ENCODE measurements at regions not wholly inside any gene's neighbourhood (a gene's known extent, or its start where the extent isn't known, plus 50 kb on each side); places are given as distances from the start of the nearest gene placed in this dataset.
"Not testable (repeated sequence)": the region's sequence is repeated elsewhere in the genome, so short reads cannot be mapped to it uniquely, and the experiment has no call there.

DNA sequence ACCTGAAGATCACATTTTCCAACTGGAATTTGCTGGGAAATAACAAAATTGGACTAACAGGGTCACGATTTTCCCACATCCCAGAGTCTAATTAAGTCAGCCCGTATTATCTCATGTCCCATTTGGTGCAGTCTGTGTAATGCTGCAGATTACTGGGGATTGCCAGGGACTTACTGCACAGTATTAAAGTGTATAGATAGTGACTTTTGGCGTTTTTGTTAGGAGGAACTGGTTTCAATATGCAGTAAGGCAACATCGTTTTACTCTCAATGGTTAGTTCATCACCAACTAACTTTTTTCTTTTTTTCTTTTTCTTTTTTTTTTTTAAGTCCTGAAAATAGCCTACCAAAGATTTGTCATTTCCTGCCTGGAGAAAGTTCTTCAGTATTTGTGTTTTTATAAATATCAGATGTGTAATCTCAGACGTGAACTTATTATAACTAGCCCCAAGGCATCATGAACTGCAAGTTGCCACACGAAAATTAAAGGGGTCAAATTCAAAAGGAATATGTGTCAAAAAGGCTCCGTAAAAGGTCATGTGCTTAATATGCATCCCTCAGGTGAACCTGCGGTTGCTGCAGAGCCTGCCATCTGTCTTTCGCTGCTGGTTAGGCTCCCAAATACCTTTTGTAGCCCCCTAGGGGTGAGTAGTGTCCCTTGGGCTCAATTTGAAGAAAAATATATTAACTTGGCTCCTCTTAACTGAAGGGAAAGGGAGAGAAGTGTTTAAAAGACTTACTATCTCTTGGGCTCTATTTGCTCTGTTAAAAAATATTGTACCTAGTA, 176.7 kb upstream of the ADAMTSL1 start:
- DNase-seq (ENCODE audit: low read depth): no peak

DNA sequence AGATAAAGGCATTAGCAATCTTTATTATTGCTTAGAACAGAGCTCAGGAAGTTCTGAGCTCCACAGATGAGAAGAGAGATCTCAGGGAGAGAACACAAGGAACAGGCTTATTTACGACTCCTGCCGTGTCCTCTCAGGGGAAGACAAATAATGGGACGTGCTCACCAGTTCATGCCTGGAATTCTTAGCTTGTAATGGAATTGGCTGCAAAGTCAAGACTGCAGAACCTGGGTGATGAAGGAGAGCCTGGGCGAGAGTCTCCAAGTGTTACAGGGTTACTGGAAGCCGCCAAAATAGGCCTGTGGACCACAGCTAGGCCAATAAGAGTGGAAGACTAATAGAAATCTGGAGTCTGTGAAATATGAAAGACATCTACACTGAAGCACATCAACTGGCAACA, 174.5 kb upstream of the ADAMTSL1 start:
- DNase-seq (ENCODE audit: low read depth): no peak

DNA sequence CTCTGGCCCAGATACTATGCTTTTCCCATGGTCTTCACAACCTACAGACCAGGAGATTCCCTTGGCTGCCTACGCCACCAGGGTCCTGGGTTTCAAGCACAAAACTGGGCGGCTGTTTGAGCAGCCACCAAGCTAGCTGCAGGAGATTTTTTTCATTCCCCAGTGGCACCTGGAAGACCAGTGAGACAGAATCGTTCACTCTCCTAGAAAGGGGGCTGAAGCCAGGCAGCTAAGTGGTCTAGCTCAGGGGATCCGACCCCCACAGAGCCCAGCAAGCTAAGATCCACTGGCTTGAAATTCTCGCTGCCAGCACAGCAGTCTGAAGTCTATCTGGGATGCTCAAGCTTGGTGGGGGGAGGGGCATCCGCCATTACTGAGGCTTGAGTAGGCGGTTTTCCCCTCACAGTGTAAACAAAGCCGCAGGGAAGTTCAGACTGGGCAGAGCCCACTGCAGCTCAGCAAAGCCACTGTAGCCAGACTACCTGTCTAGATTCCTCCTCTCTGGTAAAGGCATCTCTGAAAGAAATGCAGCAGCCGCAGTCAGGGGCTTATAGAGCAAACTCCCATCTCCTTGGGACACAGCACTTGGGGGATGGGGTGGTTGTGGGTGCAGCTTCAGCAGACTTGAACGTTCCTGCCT, 168.7 kb upstream of the ADAMTSL1 start:
- not testable (repeated sequence) for DNase-seq (ENCODE audit: low read depth)

DNA sequence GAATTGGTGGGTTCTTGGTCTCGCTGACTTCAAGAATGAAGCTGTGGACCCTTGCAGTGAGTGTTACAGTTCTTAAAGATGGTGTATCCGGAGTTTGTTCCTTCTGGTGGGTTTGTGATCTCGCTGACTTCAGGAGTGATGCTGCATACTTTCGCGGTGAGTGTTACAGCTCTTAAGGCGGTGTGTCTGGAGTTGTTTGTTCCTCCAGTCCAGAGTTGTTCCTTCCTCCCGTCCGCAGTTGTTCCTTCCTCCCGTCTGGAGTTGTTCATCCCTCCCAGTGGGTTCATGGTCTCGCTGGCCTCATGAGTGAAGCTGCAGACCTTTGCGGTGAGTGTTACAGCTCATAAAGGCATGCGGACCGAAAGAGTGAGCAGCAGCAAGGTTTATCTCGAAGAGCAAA, 159.6 kb upstream of the ADAMTSL1 start:
- DNase-seq (ENCODE audit: low read depth): no peak

DNA sequence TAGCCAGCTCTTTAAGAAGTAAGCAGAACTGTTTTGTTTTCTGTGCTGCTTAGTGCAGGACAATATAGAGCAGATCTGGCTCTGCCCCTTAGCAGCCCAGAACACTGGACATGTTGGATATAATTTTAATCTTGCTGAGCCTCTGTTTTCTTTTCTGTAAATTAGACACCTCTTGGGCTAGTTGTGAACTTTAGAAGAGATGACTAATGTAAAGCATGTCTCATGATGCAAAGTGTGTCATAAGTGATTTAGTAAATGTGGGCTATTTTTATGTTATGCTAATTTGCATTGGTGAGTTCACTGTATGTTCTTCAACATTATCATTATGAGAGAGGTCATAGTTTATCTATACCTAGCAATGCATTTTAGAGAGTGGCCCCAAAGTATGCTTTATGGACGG, 156.1 kb upstream of the ADAMTSL1 start:
- no peak for DNase-seq (ENCODE audit: low read depth)

DNA sequence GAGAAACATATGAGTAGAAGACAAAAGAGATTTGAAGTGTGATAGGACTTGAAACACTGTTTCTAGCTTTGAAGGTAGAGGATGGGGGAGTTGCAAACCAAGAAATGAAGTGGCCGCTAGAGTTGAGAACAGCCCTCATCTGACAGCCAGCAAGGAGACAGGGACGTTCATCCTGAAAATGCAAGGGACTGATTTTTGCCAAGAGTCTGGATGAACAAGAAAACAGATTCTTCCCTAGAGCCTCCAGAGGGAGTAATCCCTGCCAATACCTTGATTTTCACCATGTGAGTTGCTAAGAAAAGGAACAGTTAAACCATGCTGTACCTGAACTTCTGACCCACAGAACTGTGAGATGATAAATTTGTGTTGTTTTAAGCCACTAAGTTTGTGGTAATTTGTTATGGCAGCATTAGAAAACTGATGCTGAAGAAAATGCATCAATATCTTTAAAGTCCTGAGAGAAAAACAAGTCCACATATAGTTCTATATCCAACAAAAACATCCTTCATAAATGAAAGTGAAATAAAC, 154.0 kb upstream of the ADAMTSL1 start:
- no peak for DNase-seq (ENCODE audit: low read depth)

DNA sequence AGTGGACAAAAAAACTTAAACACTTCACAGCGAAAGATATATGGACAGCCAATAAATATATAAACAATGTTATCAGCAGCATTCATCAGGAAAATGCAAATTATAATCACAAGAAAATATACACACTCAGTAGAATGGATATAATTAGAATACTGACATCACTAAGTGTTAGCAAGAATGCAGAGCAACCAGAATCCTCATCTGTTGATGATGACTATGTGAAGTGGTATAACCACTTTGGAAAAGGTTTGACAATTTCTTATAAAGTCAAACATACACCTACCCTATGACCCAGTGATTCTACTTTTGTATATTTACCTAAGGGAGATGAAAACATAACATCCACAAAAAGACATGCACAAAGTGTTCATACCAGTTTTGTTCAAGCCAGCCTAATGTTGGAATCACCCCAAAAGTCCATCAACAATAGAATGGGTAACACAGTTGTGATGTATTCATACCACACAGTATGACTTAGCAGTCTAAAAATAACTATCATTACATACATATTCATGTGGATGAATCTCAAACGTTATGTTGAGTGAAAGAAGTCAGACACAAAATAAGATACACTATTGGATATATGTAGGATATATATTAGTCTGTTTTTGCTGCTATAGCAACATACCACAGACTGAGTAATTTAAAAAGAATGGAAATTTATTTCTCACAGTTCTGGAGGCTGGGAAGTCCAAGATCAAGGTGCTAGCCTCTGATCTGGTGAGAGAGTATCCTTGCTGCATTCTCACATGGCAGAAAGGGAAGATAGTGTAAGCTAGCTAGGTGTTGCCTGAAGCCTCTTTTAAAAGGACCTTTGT, 148.8 kb upstream of the ADAMTSL1 start:
- no peak for DNase-seq (ENCODE audit: low read depth)

DNA sequence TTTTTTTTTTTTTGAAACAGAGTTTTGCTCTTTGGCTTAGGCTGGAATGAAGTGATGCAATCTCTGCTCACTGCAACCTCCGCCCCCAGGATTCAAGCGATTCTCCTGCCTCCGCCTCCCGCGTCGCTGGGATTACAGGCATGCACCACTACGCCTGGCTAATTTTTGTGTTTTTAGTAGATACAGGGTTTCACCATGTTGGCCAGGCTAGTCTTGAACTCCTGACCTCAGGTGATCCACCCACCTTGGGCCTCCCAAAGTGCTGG, 148.3 kb upstream of the ADAMTSL1 start:
- not testable (repeated sequence) for DNase-seq (ENCODE audit: low read depth)

DNA sequence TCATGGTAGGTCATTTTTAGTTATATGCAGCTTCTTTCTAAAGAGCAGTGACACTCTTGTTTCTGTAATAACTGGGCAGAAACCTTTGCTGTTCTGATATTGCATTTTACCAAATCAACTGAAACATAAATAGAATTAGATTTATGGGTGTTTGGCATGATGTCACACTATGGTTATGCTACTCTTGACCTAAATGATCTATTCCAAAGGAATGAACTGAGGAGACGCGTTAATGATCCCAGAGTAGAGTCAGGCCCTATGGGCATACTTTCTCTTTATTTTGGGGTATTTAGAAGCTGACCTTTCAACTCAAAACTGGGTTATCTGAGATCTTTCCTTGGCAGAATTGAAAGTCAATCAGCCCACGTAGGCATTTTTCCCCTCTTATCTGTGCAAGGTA, 146.8 kb upstream of the ADAMTSL1 start:
- DNase-seq (ENCODE audit: low read depth): no peak

DNA sequence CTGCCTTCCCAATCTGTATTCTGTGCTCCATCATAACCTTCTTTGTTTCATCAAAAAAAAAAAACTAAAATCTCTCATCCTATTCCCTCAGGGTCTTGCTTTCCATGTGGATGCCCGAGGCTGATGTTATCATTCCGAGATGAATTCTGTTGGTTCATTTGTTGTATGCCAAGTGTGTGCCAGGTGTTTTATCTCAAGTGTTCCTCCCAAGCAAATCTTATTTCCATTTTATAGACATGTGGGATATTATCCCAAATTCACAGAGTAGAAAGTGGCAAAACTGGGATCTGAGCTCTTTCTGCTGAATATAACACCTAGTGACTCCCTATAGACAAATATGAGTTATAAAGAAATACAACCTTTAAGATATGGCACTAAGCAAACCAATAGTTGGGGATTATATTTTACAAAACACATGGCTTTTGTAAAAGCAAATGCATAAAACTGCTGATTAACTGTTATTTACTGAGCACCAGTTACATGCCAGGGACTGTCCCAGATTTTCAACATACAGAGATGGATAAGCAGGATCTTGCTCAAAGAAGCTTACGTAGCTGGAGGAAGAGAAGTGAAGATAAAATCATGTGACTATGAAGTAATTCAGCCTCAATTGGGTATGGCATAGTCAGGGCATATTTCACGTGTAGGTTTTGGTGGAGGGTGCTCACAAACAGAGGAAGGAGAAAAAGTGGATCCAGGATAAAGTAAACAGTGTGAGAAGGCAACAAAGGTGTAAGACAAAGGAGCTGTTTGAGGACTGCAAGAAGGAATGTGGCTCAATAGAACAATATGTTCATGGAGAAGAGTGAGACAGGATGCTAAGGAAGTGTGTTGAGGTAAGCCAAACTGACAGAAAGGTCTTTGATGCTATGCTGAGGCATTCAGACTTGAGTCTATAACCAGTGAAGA, 143.3 kb upstream of the ADAMTSL1 start:
- no peak for DNase-seq (ENCODE audit: low read depth)

DNA sequence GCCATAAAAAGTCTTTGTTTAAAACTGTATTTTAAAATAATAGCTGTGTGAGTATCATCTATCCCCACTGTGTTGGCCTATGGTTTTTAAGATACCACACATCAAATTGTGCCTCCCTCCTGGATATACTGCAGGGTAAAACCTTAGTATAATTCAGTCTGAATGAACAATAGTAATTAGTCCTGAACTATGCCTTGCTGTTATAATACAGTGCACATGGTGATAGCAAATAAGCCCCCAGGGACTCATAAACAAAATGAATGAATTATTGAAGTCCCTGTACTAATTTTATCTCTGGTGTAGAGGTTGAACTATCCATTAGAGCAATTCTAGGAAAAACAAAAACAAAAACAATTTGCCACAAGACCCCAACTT, 142.7 kb upstream of the ADAMTSL1 start:
- no peak for DNase-seq (ENCODE audit: low read depth)

DNA sequence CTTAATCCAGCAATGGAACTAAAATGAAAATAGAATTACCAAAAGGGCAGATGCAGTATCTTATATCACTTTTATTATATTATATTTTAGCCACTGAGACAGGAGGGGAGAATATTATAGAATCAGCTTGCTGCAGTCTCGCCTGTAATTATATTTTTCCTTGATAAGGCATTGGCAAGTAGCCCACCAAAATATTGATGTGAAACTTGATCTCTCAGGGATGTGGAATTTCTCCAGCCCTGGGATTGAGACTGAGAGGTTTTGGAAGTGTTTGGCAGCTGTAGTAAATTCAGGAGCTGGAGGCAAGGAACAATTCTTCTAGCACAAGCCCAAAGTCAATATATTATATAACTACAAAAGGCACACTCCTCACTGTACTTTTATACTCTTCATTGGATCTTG, 142.1 kb upstream of the ADAMTSL1 start:
- no peak for DNase-seq (ENCODE audit: low read depth)

DNA sequence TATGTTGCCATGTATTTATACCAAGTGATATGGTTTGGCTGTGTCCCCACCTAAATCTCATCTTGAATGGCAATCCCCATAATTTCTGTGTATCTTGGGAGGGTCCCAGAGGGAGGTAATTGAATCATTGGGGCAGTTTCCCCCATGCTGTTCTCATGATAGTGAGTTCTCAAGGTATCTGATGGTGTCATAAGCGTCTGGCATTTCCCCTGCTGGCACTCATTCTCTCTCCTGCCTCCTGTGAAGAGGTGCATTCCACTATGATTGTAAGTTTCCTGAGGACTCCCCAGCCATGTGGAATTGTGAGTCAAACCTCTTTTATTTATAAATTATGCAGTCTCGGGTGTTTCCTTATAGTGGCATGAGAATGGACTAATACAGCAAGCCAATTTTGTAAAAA, 140.8 kb upstream of the ADAMTSL1 start:
- DNase-seq (ENCODE audit: low read depth): no peak

DNA sequence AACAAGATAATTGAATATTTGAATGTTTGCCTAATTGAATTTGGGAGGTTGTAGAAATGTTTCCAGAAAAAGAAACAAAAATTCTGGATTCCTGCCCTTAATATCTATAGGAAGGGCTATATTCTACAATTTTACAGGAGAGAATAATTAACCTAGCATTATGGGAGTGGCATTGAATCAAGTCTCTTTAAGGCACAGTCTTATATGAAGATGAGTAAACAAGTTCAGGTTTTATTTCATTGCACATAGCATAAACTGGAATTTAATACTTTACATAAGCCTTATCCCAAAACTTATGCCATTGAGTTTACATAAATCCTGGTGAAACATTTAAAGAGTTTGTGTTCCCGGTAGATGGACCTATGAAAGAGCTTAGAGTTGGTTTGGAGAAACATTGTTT, 138.1 kb upstream of the ADAMTSL1 start:
- DNase-seq (ENCODE audit: low read depth): no peak

DNA sequence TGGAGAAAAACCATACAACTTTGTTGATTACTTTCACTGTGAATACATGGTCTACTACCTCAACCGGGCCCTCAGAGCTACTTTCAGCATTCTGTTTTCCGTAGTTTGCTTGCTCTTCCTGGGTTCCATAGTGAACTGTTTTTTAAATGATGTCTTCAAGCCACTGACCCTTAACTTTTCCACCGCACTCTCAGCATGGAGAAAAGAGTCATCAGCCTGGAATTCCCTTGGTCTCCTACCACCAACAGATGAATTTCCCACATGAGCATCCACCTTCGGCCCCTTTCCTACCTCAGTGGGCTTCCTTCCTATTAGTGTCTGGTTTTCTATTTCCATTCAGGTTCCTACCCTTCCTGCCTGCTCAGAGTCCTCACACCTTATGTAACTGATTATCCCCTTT, 135.9 kb upstream of the ADAMTSL1 start:
- DNase-seq (ENCODE audit: low read depth): no peak

DNA sequence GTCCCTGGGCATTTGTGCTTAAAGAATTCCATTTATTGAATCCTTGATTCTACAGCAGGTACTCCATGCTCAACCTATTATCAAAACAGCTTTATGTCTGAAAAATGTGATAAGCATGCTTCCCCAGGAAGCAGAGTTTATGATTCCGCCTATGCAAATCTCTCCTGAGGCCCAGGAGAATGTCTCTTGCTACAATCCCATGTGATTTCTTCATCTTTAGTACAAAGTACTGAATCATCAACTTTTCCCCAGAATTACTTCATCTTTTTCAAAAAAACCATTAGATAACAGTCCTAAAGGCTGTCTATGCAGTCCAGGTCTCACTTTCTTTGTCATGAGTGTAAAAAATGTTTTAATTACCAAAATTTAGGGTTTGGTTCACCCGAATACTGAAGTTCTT, 130.2 kb upstream of the ADAMTSL1 start:
- DNase-seq (ENCODE audit: low read depth): no peak

DNA sequence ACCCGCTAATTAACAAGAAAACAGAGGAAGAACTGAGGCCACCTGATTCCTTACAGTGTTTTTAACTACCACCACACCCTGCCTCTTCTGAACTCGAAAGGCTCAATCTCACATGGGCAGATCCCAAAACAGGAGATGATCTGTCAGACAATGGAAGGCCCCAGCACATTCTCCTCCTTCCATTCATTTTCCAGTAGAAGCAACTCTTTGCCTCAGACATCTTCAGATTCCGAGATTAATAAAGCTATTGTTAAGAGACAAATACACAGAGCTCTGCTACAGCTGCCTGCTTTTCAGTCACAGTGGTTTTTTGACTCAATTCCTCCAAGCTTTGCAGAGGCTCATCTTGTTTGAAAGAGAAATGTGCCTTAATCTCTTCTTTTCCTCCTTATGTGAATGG, 127.2 kb upstream of the ADAMTSL1 start:
- DNase-seq (ENCODE audit: low read depth): no peak

DNA sequence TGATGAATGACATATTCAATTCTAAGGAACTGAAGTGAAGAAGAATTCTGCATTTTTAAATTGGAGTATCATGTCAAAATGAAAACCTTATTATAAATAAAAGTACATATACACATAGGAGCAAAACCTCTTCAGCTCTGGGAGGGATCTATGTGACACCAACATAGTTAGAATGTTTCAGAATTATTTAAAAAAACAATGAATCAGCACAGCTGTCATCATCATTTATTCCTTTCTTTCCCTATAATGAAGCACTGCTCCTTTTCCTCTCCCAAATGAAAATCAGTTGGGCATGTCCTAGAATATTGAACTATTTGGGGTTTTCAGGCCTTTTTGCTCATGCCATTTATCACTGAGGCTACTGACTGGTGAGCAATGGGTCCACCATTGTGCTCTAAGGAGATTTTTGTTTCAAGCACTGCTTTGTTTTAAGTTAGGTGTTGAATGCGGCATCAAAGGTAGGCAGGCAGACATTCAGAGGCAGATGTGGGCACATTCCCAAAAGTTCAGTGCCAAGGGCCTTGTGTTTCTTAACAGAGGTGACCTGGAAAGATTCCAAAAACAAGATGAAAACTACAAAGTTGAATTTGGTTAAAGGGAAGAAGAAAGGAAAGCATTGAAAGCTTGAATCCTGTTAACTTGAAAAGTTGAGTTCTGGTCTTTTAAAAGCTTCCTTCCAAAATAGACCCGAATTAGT, 126.4 kb upstream of the ADAMTSL1 start:
- no peak for DNase-seq (ENCODE audit: low read depth)

DNA sequence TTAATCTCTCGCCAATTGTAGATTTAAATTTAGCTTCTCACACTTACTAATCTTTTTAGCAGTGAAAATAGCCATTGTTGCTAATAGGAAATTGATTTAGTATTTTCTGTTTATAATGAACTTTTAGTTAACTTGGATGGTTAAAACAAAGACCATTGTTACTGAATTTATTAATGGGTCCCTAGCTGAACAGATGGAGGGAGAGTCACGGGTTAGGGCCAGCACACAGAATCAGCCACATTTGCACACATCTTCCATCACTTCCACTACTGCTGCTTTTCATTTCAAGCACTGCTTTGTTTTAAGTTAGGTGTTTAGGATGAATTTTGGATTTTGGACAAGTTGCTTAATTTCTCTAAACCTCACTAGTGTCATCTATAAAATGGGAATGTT, 125.9 kb upstream of the ADAMTSL1 start:
- no peak for DNase-seq (ENCODE audit: low read depth)

DNA sequence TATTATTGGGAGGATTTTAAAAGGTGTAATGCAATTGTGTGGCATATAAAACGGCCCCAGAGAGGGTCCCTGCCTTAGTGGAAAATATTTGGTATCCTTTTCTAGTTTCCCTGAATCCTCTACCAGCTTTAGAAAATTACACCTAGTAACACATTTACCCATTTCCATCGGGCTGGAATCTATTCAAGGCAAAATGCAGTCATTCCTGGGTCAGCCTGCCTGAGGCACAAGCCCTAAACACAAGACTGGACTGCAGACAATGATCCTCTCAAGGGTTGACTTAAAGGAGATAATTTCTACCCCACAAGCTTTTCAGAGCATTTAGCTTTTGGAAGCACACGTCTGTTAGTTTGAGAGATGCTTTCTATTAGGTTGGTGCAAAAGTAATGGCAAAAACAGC, 124.4 kb upstream of the ADAMTSL1 start:
- no peak for DNase-seq (ENCODE audit: low read depth)

DNA sequence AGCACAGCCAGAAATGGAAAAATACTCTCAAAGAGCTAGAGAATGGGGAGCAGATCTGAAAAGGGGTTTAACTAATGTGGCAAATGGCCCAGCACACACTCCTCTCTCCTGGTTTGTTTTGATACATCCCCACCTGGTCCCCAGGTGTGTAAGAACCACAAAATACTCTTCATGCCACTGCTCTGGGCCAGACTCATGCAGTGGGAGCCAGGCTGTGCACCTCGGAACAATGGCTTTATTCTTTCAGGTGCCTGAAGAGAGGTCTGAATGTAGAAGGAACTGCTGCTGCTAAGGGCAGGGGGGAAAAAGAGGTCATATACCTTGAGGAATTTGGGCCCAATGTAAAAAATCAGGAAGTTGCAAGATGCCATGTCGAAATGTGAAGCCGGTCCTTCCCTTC, 123.9 kb upstream of the ADAMTSL1 start:
- DNase-seq (ENCODE audit: low read depth): no peak

Measured in stimulated activated CD8-positive, alpha-beta memory T cell treated with anti-CD3 and anti-CD28 coated beads, Interleukin-12 subunit alpha, Interleukin-12 subunit beta, amount 100 ng/mL, for 4 hours (primary cell).